Pancreas (tissue), 10 donors: ENCODE measurements at regions not wholly inside any gene's neighbourhood (a gene's known extent, or its start where the extent isn't known, plus 50 kb on each side); places are given as distances from the start of the nearest gene placed in this dataset.

Experiments used
- ATAC-seq, 4 donors: fragments of 200-7000 bp; cut with Tn5 transposase; one replicate each; pipeline versions ENCODE4 v1.8.0 to v1.9.1; 2020; ENCODE audit warnings: mild to moderate bottlenecking in 4 of 4, moderate library complexity in 4 of 4
- DNase-seq, 6 donors: peaks; one replicate each; pipeline ENCODE4 v3.0.0-alpha.2; 2020
- FAIRE-seq: peaks from 2 replicates; lab custom pipeline; 2012; peaks lifted over from hg19 to GRCh38; lab: Jason Lieb, UNC
- H3K27ac ChIP-seq, 4 donors: fragments of 200-600 bp; sonication (generic); 1 replicate in 3 of 4; 2 replicates in 1 of 4; pipeline versions ENCODE4 v1.5.0 to v1.8.0; 2020
- H3K27me3 ChIP-seq, 4 donors: fragments of 200-600 bp; one replicate each; pipeline ENCODE4 v1.8.0; 2021
- H3K36me3 ChIP-seq, 3 donors: fragments of 200-600 bp; sonication (generic) in 1 of 3; one replicate each; pipeline versions ENCODE4 v1.5.0 to v1.8.0; 2020 to 2021
- H3K4me1 ChIP-seq, 3 donors: fragments of 200-600 bp; one replicate each; pipeline ENCODE4 v1.8.0; 2021
- H3K4me3 ChIP-seq, 4 donors: fragments of 200-600 bp; sonication (generic) in 2 of 4; one replicate each; pipeline versions ENCODE4 v1.5.0 to v1.8.0; 2020 to 2021
- H3K9me3 ChIP-seq, 4 donors: fragments of 200-600 bp; one replicate each; pipeline ENCODE4 v1.8.0; 2021
- WGBS, 2 donors: extraction: QIAGEN DNeasy Blood & Tissue Kit; methylation state at CpG; one replicate each; pipeline ENCODE4 v1.1.7; 2013; 5-methylcytosine and 5-hydroxymethylcytosine counted together
- intact Hi-C, 3 donors: fragments of 100-400 bp; cut with DNase I; formaldehyde crosslinking; loops; one replicate each; pipeline versions ENCODE4 v1.11.1 to v1.14.2; 2022
- TF ChIP-seq, protein P1 (sequence below), 4 donors: fragments of 200-600 bp; sonication (generic) in 3 of 4; IDR thresholded peaks; one replicate each; pipeline versions ENCODE4 v1.5.0 to v1.8.0; 2021; ENCODE audit warnings: antibody characterized with exemption in 4 of 4
- donor health status: healthy with polysubstance abuse.
- donor health status: DM: no; HTN: no; CAD: no; lungs with moderate emphysema.
- donor health status: DM: no; HTN: no; CAD: no.
- donor health status: control.
- donor health status: control.
- donor health status: Bipolar disorder and iron deficiency.
- donor health status: DM: yes; HTN: yes; CAD: no.
- donor health status: DM: no; HTN: no; CAD: no.
- donor health status: DM: no; HTN: no; CAD: no.
- donor health status: DM: yes; HTN: yes; CAD: no.

DNA sequence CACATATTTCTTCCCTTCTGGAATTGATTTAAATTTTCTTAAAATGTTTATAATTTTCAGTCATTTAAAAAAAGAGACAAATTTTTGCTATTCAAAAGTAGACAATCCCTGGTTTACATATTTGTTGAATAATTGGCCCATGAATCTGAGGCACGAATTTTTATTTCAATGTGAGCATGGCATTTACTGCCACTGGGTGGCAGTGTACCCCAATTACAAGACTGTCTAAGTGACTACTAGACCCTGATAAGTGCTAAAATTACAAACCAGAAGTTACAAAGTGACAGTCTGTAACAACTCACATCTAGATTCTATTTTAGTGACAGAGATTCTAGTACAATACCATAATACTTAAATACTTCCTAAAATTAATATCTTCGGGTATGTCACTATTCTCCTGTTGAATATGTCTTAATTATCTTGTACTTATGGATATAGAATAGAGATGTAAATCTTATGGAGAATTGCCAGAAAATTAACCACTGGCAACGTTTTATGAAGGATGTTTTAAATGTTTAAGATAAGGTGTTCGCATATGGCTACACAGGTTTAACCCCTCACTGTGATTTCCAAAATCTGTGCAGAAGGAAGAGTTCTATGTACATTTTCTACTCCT, 235.8 kb downstream of the MAP2K4 start:
- ATAC-seq (peak in 3 of 4 donors; percentile 71 to 82 (median 82)), DNase-seq (peak in 2 of 6 donors; percentile 9 to 34), FAIRE-seq (peak; percentile 94)
- no peak overlapping the region for H3K27ac ChIP-seq
- no peaks in the 10 kb centered on the region for H3K9me3 ChIP-seq
- H3K4me1 ChIP-seq = no peaks in the 10 kb centered on the region
- 11% methylated on average over 4 of the region's 4 CpGs for WGBS, 2 donors
- TF ChIP-seq, protein P1, sequence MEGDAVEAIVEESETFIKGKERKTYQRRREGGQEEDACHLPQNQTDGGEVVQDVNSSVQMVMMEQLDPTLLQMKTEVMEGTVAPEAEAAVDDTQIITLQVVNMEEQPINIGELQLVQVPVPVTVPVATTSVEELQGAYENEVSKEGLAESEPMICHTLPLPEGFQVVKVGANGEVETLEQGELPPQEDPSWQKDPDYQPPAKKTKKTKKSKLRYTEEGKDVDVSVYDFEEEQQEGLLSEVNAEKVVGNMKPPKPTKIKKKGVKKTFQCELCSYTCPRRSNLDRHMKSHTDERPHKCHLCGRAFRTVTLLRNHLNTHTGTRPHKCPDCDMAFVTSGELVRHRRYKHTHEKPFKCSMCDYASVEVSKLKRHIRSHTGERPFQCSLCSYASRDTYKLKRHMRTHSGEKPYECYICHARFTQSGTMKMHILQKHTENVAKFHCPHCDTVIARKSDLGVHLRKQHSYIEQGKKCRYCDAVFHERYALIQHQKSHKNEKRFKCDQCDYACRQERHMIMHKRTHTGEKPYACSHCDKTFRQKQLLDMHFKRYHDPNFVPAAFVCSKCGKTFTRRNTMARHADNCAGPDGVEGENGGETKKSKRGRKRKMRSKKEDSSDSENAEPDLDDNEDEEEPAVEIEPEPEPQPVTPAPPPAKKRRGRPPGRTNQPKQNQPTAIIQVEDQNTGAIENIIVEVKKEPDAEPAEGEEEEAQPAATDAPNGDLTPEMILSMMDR (IDR thresholded peaks at IDR 0.05) = peak; percentile 42 to 78 (median 72)
- H3K4me3 ChIP-seq = no peak overlapping the region
- no peaks in the 10 kb centered on the region for H3K36me3 ChIP-seq
- intact Hi-C loops = loop anchor here in 2 of 3 donors (10.0 kb wide), 2 partner anchors 408 to 738 kb away; partner anchors contain the start of gene MYOCD (in 1 of the 2)
- H3K27me3 ChIP-seq = peaks cover 0 to 13% (median 0%) of the 10 kb centered on the region in 4 donors

DNA sequence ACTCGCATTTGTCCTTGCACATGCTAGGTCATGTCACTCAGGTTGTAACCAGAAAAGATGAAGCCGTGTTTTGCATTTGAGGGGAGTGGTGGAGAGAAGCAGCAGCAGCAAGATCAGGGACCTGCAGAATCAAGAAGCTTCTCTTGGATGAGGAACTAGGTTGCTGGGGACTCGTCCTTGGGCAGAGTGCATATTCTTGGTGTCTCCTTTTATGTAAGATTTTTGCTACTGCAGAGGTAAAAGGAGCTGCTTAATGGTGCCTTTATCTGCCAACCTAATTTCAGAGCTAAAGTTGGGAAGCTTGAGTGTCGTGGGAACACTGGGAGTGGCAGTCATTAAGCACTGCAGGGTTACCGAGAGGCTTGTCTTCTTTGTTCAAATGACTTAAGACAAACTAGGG, 236.5 kb downstream of the MAP2K4 start:
- TF ChIP-seq, protein P1 (IDR thresholded peaks at IDR 0.05) = no peak
- DNase-seq (no peak), ATAC-seq (no peak), FAIRE-seq (no peak)
- WGBS, 2 donors = 28 to 38% methylated on average over 5 of the region's 5 CpGs
- no peak overlapping the region for H3K27ac ChIP-seq
- no peaks in the 10 kb centered on the region for H3K36me3 ChIP-seq
- intact Hi-C loops = loop anchor here in 2 of 3 donors (10.0 kb wide), 2 partner anchors 408 to 738 kb away; partner anchors contain the start of gene MYOCD (in 1 of the 2)
- no peaks in the 10 kb centered on the region for H3K4me1 ChIP-seq
- no peak overlapping the region for H3K4me3 ChIP-seq
- no peaks in the 10 kb centered on the region for H3K9me3 ChIP-seq
- H3K27me3 ChIP-seq = peaks cover 0 to 13% (median 0%) of the 10 kb centered on the region in 4 donors

DNA sequence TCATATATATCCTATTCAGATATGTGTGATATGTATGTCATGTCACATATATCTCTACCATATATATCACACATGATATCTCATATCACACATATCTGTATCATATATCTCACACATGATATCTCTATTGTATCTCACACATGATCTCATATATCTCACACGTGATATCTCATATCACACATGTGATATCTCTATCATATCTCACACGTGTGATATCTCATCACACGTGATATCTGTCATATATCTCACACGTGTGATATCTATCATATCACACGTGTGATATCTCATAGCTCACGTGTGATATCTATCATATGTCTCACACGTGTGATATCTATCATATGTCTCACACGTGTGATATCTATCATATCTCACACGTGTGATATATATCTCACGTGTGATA, 240.7 kb downstream of the MAP2K4 start:
- FAIRE-seq (no peak), DNase-seq (no peak), ATAC-seq (no peak)
- TF ChIP-seq, protein P1 (IDR thresholded peaks at IDR 0.05) = no peak
- Histone ChIP-seq H3K4me3 (no peak overlapping the region), H3K36me3 (no peaks in the 10 kb centered on the region), H3K9me3 (no peaks in the 10 kb centered on the region), H3K27me3 (peaks cover 0 to 13% (median 0%) of the 10 kb centered on the region in 4 donors), H3K27ac (no peak overlapping the region), H3K4me1 (no peaks in the 10 kb centered on the region)
- intact Hi-C loops = no loop called here
- 61 to 79% methylated on average over 10 of the region's 10 CpGs for WGBS, 2 donors

- Histone ChIP-seq H3K4me3 (no peak overlapping the region), H3K9me3 (no peaks in the 10 kb centered on the region), H3K36me3 (no peaks in the 10 kb centered on the region), H3K27ac (no peak overlapping the region), H3K4me1 (no peaks in the 10 kb centered on the region), H3K27me3 (no peaks in the 10 kb centered on the region)
- intact Hi-C loops = no loop called here
- DNase-seq = no peak
- no peak for ATAC-seq
- TF ChIP-seq, protein P1 (IDR thresholded peaks at IDR 0.05) = no peak
- 66% methylated on average over 6 of the region's 6 CpGs for WGBS, 2 donors
- no peak for FAIRE-seq
Measured at GRCh38 chr17:12269751-12270150, 249.1 kb downstream of the MAP2K4 start.

GRCh38 chr17:12277827-12278226, 257.1 kb downstream of the MAP2K4 start:
- ATAC-seq (no peak), FAIRE-seq (no peak), DNase-seq (no peak)
- no peaks in the 10 kb centered on the region for H3K27me3 ChIP-seq
- no peaks in the 10 kb centered on the region for H3K9me3 ChIP-seq
- intact Hi-C loops = no loop called here
- H3K27ac ChIP-seq = no peak overlapping the region
- H3K4me3 ChIP-seq = no peak overlapping the region
- no peaks in the 10 kb centered on the region for H3K4me1 ChIP-seq
- H3K36me3 ChIP-seq = no peaks in the 10 kb centered on the region
- 41 to 53% methylated on average over 3 of the region's 3 CpGs for whole genome bisulfite sequencing, 2 donors
- TF ChIP-seq, protein P1 (IDR thresholded peaks at IDR 0.05) = no peak
